Stimulated activated CD4-positive, alpha-beta T cell treated with anti-CD3 and anti-CD28 coated beads, Interleukin-2, amount 100 ng/mL, for 4 hours (primary cell): ENCODE measurements at regions not wholly inside any gene's neighbourhood (a gene's known extent, or its start where the extent isn't known, plus 50 kb on each side); places are given as distances from the start of the nearest gene placed in this dataset.
"Not testable (repeated sequence)": the region's sequence is repeated elsewhere in the genome, so short reads cannot be mapped to it uniquely, and the experiment has no call there.

Source experiments
- DNase-seq: peaks from one replicate; pipeline ENCODE4 v3.0.0-alpha.2; 2020; ENCODE audit warnings: low read depth

DNA sequence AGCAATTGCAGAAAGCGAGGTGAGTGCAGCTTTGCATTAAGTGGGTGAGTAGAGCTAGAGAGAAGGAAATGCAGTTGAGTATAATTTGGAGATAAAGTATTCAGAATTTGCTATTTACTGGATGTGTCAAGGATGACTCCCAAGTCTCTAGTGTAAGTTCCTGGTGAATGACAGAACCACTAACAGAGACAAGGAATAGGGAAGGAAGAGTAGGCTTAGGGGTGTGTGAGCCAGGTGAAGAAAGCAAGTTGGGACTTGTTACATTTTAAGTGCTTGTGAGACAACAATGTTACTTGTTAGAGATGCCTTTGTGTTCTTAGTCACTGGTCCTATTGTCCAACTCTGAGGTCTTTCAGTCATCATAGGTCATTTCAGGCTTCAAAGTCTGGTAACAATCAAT lies 70.8 kb downstream of the TBC1D26 start:
- DNase-seq, result not testable (repeated sequence)

DNA sequence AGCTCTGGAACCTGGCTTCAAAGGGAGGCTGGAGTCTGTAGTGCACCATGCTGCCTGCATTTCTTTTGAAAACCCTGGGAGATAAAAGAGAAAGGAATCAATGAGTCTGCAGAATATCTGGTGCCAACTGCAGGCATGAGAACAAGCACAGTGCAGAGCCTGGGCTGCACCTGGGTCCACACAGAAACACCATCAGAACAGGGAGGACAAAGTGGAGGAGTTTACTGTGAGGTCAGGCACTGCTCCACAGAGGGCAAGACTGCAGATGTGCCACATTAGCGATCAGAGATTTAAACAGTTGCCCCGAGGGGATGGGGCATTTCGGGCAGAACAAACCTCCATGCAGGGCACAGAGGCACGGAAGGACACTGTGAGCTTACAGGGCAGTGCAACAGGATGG lies 74.7 kb downstream of the TBC1D26 start:
- not testable (repeated sequence) for DNase-seq

DNA sequence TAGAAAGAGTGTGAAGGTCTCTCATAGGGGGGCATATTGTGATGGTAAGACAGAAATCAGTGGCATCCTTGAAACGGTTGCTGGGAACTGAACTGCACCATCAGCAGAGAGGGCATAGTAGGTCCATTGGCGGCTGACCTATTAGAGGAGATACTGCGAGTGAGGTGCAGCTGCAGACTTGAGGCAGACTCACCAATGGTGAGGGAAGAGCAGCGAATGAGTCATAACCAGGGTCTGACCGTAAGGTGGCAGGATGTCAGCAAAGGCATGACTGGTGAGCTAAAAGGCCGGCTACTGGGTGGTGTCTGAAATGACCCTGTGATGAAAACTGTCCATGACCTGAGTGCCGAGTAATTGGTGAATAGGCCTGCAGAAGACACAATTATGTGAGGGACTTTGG lies 81.3 kb downstream of the TBC1D26 start:
- not testable (repeated sequence) for DNase-seq

DNA sequence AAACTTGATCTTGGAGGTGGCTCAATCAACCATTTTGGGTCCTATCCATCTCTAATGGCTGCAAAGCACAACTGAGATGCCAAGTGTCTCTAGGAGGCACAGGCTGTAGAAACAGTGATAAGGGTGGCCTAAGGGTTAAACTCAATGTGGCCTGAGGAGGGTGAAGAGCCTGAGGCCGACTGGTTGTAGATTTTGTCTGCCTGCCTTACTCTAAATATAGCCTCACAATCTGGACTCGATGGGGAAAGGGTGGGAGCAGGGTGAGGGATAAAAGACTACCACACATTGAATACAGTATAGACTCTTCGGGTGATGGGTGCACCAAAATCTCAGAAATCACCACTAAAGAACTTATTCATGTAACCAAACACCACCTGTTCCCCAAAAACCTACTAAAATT lies 81.9 kb downstream of the TBC1D26 start:
- not testable (repeated sequence) for DNase-seq

DNA sequence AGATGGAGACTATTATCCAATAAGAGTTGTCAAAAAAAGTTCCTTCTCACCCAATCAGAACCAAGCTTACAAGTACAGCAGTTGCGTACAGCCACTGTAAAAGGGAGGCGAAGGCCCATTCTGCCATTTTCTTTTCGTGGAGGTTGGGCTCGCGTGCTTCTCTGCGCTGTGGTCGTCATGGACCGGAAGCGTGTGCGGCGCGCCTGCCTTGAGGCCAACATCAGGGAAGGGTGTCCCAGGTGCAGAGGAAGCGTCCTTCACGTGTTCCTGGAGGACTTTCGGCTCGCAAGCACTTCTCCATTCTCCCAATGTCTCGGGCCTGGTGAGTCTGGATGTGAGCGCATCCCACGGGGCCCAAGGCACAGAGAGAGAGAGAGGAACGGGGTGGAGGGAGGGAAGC lies 85.8 kb downstream of the TBC1D26 start:
- DNase-seq, result not testable (repeated sequence)

DNA sequence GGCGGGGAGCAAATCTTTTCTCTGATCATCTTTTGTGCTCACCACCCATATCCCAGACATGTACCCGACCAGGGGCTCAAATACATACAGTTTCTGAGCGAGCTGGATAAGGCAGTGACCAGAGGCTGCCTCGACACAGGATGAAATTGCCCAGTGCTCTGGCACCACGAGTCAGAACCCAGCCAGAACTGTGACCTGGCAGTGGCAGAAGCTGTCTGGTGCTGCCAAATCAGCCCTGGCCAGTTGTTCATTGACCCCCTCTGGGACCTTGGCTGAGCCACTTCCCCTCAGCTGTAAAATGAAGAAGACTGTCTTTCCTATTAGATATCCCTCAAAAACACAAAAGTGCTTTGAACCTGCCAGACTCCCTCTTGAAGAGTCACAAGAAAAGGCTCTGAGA lies 90.2 kb downstream of the TBC1D26 start:
- not testable (repeated sequence) for DNase-seq

DNA sequence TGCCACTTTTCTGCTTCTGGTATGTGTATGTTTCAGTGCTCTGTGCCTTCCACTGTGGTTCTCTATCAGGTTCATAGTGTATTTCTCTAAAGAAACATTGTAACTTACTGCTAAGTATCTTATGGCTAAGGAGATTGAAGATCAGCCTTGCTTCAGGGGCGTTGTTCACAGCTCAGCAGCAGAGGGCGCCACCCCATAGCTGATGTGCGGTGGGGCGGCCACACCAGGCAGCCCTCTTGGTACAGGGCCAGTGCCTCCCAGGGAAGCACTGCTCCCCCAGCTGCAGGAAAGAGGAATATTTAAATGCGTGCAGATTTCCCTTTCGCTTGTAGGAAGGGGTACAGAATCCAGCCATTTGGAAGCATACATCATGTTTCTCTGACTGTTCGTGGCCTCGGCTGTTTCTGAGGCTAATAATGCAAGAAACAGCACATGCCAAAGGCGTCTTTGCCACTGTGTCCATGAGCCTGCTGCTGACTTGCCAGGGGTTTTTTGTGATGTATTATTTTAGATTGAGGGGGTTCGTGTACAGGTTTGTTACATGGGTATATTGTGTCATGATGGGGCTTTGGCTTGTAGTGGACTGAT lies 96.7 kb downstream of the TBC1D26 start:
- peak; percentile 59 for DNase-seq

DNA sequence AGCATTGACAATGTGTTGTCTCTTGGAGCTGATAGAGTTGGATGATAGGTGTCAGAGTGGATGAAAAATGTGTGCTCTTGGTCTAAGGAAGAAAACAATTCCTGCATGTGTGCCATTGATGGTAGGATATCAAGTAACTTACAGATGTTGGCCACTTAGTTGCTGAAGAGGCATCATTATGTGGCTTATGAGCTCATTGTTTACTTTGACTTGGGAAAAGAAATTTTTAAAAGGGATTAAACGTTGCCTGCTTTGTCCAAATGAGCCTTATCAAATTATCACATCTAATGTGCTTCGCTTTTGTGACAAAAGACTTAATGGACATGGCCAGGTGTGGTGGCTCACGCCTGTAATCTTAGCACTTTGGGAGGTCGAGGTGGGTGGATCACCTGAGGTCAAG lies 98.1 kb downstream of the TBC1D26 start:
- DNase-seq, result not testable (repeated sequence)

DNA sequence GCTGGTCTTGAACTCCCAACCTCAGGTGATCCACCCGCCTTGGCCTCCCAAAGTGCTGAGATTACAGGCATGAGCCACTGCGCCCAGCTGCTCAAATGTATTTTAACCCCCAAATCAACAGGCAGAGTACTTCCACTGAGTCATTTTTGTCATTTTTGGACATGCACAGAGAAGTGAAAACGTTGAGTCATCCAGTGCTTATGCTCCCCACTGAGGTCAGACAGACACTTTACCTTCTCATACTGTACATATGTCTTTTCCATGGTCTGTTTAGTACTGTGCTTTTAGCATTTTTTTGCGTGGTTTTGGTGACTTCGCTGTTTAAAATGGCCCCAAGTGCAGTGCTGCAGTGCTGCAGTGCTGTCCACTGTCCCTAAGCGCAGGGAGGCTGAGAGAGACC lies 99.1 kb downstream of the TBC1D26 start:
- DNase-seq, result not testable (repeated sequence)

DNA sequence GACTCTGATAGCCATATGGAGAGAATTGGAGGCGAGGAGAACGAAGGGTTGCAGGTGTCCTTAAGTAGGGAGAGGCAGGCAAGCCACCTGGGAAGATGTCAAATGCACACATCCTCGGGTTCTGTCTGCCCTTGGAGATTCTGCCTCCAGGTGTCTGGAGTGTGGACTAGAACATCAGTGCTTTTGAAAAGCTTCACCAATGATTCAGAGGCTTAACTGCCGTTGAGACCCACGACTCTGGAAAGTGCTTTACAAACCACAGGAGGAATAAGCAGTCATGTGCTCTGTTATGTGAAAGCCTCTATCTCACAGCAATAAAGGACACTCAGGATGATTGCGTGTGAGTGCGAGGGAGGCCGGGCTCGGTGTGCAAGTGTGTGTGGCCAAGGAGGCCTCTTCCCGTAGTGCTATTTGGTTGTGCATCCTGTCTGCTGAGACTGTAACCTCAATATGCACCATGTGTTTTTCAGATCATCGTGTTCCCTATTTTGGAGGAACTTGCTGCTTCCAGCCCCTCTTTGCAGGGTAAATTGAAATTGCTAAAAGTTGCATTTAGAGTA lies 100.9 kb downstream of the TBC1D26 start:
- DNase-seq, result not testable (repeated sequence)

DNA sequence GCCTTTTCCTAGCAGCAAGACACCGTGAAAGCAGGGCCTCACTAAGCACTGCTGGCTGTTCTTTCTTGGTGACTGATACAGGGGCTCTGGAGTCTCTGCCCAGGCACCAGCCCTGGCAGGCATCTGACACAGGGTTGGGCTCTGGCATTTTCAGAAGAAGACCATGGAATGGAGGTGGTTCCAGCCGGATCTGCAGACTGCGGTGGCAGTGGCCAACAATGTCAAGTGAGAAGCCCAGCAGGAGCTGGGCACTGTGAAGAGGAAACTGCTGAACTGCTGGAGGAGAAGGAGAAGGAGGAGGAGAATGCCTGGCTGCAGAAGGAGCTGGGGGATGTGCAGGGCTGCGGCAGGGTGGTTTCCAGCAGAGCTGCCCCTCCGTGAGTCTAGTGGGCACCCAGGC lies 101.8 kb downstream of the TBC1D26 start:
- DNase-seq, result not testable (repeated sequence)

DNA sequence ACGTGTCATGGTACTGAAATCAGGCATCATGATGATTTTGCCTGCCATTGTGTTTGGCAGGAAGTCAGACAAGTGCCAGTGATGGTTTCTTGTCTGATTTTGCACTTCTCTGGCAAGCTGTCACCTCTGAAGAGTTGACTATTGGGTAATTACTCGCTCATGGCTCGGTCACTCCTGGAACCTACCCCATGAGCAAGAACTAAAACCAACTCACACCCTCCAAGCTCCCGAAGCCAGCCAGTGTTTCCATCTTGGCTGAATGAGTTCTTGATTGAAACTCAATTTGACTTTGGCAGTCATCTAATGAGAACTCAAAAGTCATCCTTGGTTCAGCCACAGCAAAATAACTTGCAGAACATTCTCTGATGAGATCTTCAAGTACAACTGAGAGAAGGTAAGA lies 103.4 kb downstream of the TBC1D26 start:
- not testable (repeated sequence) for DNase-seq

DNA sequence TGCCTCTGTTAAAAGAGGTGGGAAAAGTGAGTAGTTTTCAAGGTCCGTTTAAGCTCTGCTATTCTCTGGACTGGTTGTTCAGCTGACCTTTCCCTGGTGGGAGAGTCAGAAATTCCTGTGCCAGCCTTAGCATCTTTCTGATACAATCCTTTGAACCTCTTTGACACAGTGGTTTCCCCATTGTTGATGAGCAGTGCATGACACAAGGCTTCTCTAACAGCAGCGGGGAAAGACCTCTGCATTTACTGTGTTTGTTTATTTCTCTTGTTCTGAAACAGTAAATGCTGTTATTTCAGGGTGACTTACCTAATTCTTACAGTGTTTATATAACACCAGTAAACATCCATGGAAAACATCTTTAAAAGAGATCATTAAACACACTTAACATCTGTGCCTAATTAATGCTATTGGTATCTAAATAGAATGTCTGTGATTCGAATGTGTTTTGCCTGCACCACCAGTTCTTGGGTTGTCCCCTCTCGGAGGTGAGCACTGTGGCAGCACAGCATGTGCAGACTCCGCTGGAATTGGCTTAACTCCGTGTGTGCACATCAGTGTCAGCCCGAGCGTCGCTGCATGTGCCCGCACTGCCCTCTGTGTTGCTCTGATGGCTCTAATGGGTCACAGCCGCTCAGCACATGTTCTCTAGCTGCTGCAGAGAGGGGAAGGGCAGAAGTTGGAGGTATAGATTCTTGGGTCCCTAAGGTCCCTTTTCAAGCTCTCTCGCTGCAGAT lies 104.3 kb downstream of the TBC1D26 start:
- not testable (repeated sequence) for DNase-seq

DNA sequence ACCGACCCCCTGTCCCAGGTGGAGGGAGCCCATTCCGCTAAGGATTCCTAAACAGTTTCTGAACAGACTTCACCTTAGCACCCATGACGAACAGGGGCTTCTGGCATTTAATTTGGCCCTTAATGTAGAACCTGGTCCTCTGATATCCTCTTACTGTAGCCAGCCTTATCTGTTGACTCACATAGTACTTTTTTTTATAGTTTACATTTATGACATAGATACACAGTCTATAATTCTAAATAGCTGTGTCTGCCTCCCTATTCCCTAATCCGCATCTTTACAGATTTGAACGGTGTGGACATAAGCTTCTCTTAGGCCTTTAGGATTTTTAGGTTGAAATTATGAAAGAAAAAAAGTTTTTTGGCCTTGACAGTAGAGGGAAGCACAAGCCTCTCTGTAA lies 104.9 kb downstream of the TBC1D26 start:
- not testable (repeated sequence) for DNase-seq

DNA sequence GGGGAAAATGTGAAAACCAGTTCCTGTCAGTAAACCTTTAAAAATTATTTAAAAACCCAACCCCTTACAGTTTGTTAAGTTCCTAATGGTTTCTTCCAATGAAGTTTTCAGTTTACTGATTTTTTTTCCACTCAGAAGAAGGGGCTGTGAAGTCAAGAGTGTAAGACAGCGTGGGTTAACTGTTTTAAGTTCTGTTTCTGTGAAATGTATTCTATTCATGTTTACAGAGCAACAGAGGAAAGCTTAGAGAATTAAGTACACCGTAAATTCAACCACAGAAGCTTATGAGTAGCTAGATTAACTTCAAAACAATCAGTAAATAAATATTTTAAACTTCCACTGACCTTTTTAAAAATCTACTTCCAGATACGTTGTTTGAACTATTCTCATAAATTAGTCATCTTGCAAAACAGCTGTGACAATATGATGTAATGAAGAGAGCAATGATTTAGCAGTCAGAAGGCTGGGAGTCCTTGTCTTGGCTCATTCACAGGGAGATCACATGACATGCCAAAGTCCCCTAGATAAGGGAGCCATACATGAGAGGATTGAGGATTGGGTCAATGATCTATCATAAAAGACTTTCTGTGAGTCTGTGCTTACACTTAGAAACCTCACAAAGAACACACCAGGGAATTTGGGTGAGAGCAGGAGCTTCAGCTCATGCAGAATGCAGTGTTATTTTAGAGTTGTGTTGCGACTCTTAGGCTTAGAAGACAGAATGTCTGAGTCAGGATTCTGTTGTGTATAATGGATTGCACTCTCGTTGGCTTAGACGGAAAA lies 97.3 kb upstream of the ADORA2B start:
- not testable (repeated sequence) for DNase-seq

DNA sequence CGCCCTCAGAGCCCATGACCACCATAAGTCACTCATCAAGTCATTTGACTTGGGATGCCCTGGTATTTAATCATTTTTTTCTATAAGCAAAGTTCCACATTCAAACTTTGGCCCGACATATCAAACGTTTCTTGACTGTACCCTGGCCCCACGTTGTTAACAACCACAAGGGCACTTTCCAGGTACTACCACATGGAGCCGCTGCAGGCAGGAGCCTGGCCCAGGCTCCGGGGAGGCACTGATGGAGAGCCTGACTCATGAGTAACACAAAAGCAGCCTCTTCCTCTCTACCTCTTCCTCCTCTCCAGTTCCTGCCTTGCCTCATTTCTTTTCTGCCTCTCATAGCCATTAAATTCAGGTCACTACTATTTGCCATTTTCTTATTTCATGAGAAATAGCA lies 95.9 kb upstream of the ADORA2B start:
- DNase-seq, result peak; percentile 55

DNA sequence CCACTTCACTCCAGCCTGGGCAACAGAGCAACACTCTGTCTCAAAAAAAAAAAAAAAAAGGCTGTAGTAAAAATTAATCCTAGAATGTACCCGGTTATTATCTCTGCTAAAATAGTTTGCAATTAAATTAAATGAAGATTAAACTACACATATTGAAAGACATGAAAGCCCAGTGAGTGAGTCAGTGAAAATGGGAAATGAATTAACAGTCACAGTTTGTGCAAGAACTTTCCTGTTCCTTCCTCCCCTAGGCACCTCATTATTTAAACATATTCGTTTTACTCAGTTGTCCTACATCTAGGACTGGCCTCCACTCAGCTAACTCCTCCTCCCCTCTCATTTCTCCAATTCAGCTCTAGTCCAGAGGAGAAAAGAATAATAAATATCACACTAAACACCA lies 94.9 kb upstream of the ADORA2B start:
- not testable (repeated sequence) for DNase-seq

DNA sequence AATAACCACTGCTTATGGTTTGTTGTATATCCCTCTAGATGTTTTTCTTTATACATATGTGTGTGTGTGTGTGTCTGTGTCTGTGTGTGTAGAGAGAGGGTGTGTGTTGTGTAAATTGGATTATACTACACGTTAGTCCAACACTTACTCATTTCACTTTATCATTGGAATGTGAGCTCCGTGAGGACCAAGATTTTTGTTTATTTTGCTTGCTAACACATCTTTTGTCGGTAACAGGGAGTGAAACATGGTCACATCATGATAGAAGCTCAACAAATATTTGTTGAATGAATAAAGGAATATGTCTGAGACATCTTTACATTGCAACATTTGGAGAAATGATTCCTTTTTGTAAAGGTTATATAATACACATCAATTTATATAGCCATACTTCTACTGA lies 94.2 kb upstream of the ADORA2B start:
- DNase-seq, result not testable (repeated sequence)

DNA sequence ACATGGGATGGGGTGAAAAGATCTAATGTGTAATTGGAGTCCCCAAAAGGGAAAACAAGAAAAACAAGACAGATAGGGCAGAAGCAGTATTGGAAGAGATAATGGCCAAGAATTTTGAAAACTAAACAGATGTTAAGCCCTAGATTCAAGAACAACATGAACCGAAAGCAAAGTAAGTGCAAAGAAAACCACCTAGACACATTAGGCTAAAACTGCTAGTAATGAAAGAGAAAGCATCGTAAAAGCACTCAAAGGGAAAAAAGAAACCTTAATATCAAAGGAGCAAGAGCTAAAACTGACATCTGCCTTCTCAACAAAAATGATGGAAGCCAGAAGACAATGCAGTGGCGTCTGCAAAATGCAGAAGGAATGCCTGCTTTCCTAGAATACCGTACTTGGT lies 92.1 kb upstream of the ADORA2B start:
- DNase-seq, result not testable (repeated sequence)

DNA sequence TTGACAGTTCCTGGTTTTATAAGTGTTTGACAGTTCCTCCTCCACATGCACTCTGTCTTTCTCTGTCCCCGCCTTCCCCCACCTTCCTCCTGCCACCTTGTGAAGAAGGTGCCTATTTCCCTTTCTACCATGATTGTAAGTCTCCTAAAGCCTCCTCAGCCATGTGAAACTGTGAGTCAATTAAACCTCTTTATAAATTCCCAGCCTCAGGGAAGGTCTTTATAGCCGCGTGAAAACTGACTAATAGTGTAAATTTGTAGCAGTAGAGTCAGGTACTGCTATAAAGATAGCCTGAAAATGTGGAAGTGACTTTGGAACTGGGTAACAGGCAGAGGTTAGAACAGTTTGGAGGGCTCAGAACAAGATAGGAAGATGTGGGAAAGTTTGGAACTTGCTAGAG lies 88.7 kb upstream of the ADORA2B start:
- DNase-seq, result not testable (repeated sequence)

DNA sequence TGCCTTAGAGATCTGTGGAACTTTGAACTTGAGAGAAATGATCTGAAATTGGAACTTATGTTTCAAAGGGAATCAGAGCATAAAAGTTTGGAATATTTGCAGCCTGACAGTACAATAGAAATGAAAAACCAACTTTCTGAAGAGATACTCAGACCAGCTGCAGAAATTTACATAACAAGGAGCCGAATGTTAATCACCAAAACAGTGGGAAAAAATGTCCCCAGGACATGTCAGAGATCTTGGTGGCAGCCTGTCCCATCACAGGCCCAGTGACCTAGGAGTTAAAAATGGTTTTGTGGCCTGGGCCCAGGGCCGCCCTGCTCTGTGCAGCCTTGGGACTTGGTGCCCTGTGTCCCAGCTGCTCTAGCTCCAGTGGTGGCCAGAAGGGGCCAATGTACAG lies 88.2 kb upstream of the ADORA2B start:
- DNase-seq, result not testable (repeated sequence)

DNA sequence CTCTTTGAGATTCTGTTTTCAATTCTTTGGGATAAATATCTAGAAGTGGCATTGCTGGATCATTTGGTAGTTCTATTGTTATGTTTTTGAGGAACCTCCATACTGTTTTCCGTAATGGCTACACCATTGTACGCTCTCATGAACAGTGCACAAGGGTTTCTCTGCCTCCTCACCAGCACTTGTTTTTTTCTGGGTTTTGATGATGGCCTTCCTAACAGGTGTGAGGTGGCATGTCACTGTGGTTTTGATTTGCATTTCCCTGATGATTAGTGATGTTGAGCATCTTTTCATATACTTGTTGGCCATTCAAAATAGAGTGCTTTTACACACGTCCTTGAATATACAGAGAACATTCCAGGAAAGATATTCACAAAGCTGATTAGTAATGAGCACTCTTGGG lies 86.8 kb upstream of the ADORA2B start:
- not testable (repeated sequence) for DNase-seq

DNA sequence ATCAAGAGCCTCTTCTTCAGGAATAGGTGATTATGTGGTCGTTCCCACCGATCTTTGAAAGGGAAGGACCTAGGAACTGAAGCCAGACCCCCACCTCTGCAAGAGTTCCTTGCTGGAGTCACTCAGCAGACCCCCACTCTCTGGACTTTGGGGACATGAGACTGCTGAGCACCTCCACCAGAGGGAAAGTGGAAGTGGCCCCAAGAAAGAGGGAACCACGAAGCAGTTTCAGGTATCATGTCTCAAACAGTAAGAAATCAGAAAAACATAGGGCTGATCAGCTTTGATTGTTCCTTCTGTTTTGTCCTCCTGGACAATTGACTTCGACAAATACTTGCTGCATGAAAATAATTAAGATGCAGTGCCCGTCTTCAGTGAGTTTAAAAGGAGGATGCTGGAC lies 84.2 kb upstream of the ADORA2B start:
- DNase-seq, result not testable (repeated sequence)
